ENCODE measurements at regions not wholly inside any gene's neighbourhood (a gene's known extent, or its start where the extent isn't known, plus 50 kb on each side); places are given as distances from the start of the nearest gene placed in this dataset. TPM values are rescaled to one million over a fixed set of nuclear protein-coding genes. Genes with fewer than 3 reads are reported as not detected.

Small RNA genes in the stretch of these regions (small RNA-seq; reads per million reads assigned to genes)
- not detected for gene MIR4527
